Hepatocyte (in vitro differentiated cells): ENCODE measurements at regions not wholly inside any gene's neighbourhood (a gene's known extent, or its start where the extent isn't known, plus 50 kb on each side); places are given as distances from the start of the nearest gene placed in this dataset.

ENCODE experiments used
- EZH2 ChIP-seq: fragments of 200-600 bp; sonication (generic); IDR thresholded peaks from 2 replicates; pipeline ENCODE4 v1.6.1; 2016; ENCODE audit warnings: antibody characterized with exemption, mild to moderate bottlenecking, borderline replicate concordance
- TF ChIP-seq, protein P1 (sequence below): fragments of 200-600 bp; sonication (generic); IDR thresholded peaks from 2 replicates; pipeline ENCODE4 v1.5.1; 2016; ENCODE audit warnings: antibody characterized with exemption, mild to moderate bottlenecking; ENCODE audit not compliant: poor library complexity

DNA sequence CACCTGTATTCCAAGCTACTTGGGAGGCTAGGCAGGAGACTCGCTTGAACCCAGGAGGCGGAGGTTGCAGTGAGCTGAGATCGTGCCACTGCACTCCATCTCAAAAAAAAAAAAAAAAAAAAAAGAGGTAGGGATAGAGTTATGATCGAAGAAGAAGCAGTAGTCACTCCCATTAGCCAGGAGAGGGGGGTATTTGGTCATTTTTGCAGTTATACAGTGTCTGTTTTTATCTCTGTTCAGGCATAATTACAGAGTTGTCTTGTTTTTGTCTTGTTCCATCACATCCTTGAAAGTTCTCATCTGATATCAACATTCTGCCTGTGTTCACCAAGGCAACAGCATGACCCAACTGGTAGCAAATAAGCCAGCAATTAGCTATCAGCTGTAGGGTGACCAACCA is 98.5 kb upstream of the TMPO start:
- TF ChIP-seq, protein P1, sequence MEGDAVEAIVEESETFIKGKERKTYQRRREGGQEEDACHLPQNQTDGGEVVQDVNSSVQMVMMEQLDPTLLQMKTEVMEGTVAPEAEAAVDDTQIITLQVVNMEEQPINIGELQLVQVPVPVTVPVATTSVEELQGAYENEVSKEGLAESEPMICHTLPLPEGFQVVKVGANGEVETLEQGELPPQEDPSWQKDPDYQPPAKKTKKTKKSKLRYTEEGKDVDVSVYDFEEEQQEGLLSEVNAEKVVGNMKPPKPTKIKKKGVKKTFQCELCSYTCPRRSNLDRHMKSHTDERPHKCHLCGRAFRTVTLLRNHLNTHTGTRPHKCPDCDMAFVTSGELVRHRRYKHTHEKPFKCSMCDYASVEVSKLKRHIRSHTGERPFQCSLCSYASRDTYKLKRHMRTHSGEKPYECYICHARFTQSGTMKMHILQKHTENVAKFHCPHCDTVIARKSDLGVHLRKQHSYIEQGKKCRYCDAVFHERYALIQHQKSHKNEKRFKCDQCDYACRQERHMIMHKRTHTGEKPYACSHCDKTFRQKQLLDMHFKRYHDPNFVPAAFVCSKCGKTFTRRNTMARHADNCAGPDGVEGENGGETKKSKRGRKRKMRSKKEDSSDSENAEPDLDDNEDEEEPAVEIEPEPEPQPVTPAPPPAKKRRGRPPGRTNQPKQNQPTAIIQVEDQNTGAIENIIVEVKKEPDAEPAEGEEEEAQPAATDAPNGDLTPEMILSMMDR, result peak; percentile 25
- no peak for TF ChIP-seq EZH2
